ENCODE measurements at regions not wholly inside any gene's neighbourhood (a gene's known extent, or its start where the extent isn't known, plus 50 kb on each side); places are given as distances from the start of the nearest gene placed in this dataset.

GRCh38 chr10:131547129-131547799, 235.7 kb upstream of the TCERG1L start:
- TF ChIP-seq POLR2A (IDR thresholded peaks at IDR 0.05) (no peak), CTCF (IDR thresholded peaks at IDR 0.05) (no peak)

All from suprapubic skin (tissue), 3 donors.